Uterus (tissue), 3 donors: ENCODE measurements at regions not wholly inside any gene's neighbourhood (a gene's known extent, or its start where the extent isn't known, plus 50 kb on each side); places are given as distances from the start of the nearest gene placed in this dataset.

ENCODE experiments used
- DNase-seq, 2 donors: peaks; one replicate each; pipeline ENCODE4 v3.0.0-alpha.2; 2019 to 2020
- H3K27ac ChIP-seq, 2 donors: fragments of 200-600 bp; sonication (generic); 1 replicate in 1 of 2; 2 replicates in 1 of 2; pipeline ENCODE4 v1.5.1; 2016 to 2018
- H3K27me3 ChIP-seq, 2 donors: fragments of 200-600 bp; sonication (generic); one replicate each; pipeline ENCODE4 v1.5.1; 2018 to 2019; ENCODE audit warnings: control low read depth in 1 of 2
- H3K36me3 ChIP-seq, 2 donors: fragments of 200-600 bp; sonication (generic); one replicate each; pipeline ENCODE4 v1.5.1; 2019; ENCODE audit warnings: control low read depth in 1 of 2
- H3K4me1 ChIP-seq, 2 donors: fragments of 200-600 bp; sonication (generic); one replicate each; pipeline ENCODE4 v1.5.1; 2018 to 2019; ENCODE audit warnings: control low read depth in 1 of 2
- H3K4me3 ChIP-seq, 2 donors: fragments of 200-600 bp; sonication (generic); 1 replicate in 1 of 2; 2 replicates in 1 of 2; pipeline ENCODE4 v1.5.1; 2018 to 2019; ENCODE audit warnings: mild to moderate bottlenecking in 1 of 2
- H3K9me3 ChIP-seq, 2 donors: fragments of 200-600 bp; sonication (generic); one replicate each; pipeline ENCODE4 v1.5.1; 2019; ENCODE audit warnings: control low read depth in 1 of 2
- POLR2A ChIP-seq, 2 donors: fragments of 450-650 bp; IDR thresholded peaks; one replicate each; pipeline ENCODE4 v1.6.1; 2016; ENCODE audit warnings: antibody characterized with exemption in 2 of 2, mild to moderate bottlenecking in 1 of 2, moderate library complexity in 1 of 2
- intact Hi-C: fragments of 100-400 bp; cut with DNase I; formaldehyde crosslinking; loops from one replicate; pipeline ENCODE4 v1.15.1; 2023; ENCODE audit warnings: low total_unique reads
- TF ChIP-seq, protein P1 (sequence below), 4 experiments: fragments of 200-600 bp in 2 of 4; fragments of 450-650 bp in 2 of 4; sonication (generic) in 2 of 4; IDR thresholded peaks; one replicate each; pipeline ENCODE4 v1.5.1; 2016 to 2019; ENCODE audit warnings: antibody characterized with exemption in 4 of 4, mild to moderate bottlenecking in 2 of 4, moderate library complexity in 1 of 4
- donor health status: DM: yes; HTN: yes; CAD: no.

DNA sequence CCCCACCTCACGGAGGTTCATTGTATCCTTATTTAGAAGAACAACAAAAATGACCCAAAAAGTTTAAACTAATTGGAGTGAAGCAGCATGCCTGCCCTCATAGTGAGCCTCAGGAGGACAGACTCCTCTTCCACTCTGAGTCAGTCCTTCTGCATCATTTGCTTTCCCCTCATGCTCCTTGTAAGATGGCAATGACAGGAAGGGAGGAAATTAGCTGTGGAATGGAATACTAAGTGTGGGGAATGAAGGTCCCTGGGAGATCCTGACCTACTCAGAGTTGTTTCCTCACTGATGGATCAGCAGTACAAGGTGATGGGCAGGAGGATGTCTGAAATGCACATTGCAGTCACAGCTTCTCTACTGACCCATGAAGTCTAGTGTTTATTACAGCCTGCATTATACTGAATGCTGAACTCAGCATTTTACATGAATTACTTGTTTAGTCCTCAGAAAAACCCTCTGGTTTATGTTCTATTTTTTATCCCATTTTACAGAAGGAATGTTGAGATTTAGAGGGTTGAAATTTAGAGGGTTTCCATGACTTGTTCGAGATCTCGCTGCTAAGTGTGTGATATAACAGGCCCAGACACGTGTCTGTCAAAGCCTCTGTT lies 212.0 kb upstream of the PCSK2 start:
- H3K27me3 ChIP-seq: no peaks in the 10 kb centered on the region
- H3K9me3 ChIP-seq: no peaks in the 10 kb centered on the region
- DNase-seq: no peak
- H3K36me3 ChIP-seq: no peaks in the 10 kb centered on the region
- no peak overlapping the region for H3K27ac ChIP-seq
- intact Hi-C loops: no loop called here
- H3K4me3 ChIP-seq: no peak overlapping the region
- no peaks in the 10 kb centered on the region for H3K4me1 ChIP-seq
- TF ChIP-seq POLR2A (IDR thresholded peaks at IDR 0.05): no peak
- TF ChIP-seq, protein P1, sequence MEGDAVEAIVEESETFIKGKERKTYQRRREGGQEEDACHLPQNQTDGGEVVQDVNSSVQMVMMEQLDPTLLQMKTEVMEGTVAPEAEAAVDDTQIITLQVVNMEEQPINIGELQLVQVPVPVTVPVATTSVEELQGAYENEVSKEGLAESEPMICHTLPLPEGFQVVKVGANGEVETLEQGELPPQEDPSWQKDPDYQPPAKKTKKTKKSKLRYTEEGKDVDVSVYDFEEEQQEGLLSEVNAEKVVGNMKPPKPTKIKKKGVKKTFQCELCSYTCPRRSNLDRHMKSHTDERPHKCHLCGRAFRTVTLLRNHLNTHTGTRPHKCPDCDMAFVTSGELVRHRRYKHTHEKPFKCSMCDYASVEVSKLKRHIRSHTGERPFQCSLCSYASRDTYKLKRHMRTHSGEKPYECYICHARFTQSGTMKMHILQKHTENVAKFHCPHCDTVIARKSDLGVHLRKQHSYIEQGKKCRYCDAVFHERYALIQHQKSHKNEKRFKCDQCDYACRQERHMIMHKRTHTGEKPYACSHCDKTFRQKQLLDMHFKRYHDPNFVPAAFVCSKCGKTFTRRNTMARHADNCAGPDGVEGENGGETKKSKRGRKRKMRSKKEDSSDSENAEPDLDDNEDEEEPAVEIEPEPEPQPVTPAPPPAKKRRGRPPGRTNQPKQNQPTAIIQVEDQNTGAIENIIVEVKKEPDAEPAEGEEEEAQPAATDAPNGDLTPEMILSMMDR (IDR thresholded peaks at IDR 0.05): no peak

DNA sequence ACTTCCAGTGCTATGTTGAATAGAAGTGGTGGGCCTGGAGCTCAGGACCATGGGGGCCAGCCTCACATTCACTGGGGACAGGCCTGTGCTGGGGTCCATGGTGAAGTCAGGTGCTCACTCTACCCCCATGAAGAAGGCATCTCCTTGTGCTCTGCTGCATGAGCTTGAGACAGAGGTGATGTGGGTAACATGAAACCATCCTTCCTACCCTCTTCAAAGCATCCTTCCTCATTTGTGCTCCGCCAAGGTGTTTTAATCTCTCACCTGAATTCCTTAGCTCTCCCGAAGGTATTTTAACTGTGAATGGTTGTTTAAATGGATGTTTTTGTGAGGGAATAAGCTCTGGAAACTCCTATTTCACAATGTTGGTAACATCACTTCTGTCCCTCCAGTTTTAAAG lies 209.6 kb upstream of the PCSK2 start:
- no peaks in the 10 kb centered on the region for H3K27me3 ChIP-seq
- intact Hi-C loops: no loop called here
- no peak for DNase-seq
- no peaks in the 10 kb centered on the region for H3K4me1 ChIP-seq
- TF ChIP-seq, protein P1 (IDR thresholded peaks at IDR 0.05): no peak
- no peak for TF ChIP-seq POLR2A (IDR thresholded peaks at IDR 0.05)
- no peak overlapping the region for H3K27ac ChIP-seq
- H3K4me3 ChIP-seq: no peak overlapping the region
- no peaks in the 10 kb centered on the region for H3K36me3 ChIP-seq
- no peaks in the 10 kb centered on the region for H3K9me3 ChIP-seq

DNA sequence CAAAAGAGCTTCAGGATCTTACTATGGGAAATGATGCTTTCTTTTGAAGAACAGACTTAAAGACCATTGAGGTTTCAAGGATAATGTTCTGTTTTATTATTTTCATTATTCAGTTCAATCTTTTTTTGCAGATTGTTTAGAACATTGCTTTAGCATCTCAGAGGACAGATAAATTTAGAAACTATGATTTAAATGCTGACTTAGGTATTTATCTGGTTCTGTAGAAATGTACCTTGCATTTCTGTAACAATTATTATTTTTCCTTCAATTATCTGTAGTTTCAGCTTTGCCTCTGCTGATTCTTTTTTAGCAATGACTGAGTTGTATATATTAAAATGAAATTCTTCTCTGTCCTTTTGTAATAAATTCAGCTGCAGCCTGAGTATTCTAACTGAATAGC lies 205.4 kb upstream of the PCSK2 start:
- Histone ChIP-seq H3K4me3 (no peak overlapping the region), H3K27me3 (no peaks in the 10 kb centered on the region), H3K27ac (no peak overlapping the region), H3K36me3 (no peaks in the 10 kb centered on the region), H3K4me1 (no peaks in the 10 kb centered on the region), H3K9me3 (no peaks in the 10 kb centered on the region)
- no peak for TF ChIP-seq POLR2A (IDR thresholded peaks at IDR 0.05)
- no peak for DNase-seq
- intact Hi-C loops: no loop called here

DNA sequence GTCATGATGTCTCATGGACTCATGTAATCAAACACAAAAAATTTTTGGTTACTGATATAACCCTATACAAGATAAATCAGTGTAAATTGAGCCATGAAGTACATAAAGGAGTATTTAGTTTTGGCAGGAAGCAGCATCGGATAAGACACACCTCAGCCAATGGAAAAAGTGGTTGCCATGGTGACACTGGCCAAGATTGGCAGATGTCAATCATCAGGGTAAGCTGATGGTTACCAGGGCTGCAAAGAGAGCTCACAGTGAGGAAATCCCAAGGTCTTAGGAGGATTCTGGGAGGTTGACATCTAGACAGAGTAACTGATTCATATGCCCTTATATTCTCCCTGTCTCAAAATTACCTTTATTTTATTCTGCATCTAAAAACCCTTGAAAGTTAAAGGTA lies 203.8 kb upstream of the PCSK2 start:
- DNase-seq: no peak
- intact Hi-C loops: no loop called here
- Histone ChIP-seq H3K27me3 (no peaks in the 10 kb centered on the region), H3K36me3 (no peaks in the 10 kb centered on the region), H3K9me3 (no peaks in the 10 kb centered on the region), H3K27ac (no peak overlapping the region), H3K4me1 (no peaks in the 10 kb centered on the region), H3K4me3 (no peak overlapping the region)
- TF ChIP-seq, protein P1 (IDR thresholded peaks at IDR 0.05): no peak
- no peak for TF ChIP-seq POLR2A (IDR thresholded peaks at IDR 0.05)

DNA sequence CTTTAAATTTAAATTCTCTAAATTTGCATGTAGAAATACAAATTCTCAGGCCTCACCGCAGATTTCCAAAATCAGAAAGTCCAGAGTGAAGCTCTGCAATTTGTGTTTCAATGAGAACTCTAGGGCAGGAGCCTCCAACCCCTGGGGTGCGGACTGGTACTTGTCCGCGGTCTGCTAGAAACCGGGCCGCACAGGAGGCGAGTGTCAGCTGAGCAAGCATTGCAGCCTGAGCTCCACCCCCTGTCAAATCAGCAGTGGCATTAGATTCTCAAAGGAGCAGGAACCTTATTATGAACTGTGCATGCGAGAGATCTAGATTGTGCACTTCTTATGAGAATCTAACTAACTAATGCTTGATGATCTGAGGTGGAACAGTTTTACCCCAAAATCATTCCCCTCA lies 203.0 kb upstream of the PCSK2 start:
- no peaks in the 10 kb centered on the region for H3K27me3 ChIP-seq
- TF ChIP-seq, protein P1 (IDR thresholded peaks at IDR 0.05): no peak
- no peak for TF ChIP-seq POLR2A (IDR thresholded peaks at IDR 0.05)

More for the DNA sequence above, 203.0 kb upstream of the PCSK2 start:
- no peaks in the 10 kb centered on the region for H3K36me3 ChIP-seq
- no peak overlapping the region for H3K4me3 ChIP-seq
- no peak overlapping the region for H3K27ac ChIP-seq
- DNase-seq: no peak
- no peaks in the 10 kb centered on the region for H3K4me1 ChIP-seq
- H3K9me3 ChIP-seq: no peaks in the 10 kb centered on the region
- intact Hi-C loops: no loop called here
